ENCODE measurements at regions not wholly inside any gene's neighbourhood (a gene's known extent, or its start where the extent isn't known, plus 50 kb on each side); places are given as distances from the start of the nearest gene placed in this dataset.

- H3K9me3 Mint-ChIP-seq (ENCODE audit: unreplicated experiment), result no peaks in the 10 kb centered on the region
- no peak overlapping the region for H3K4me3 Mint-ChIP-seq (ENCODE audit: unreplicated experiment)
- no peak for TF ChIP-seq CTCF (IDR thresholded peaks at IDR 0.05; ENCODE audit: unreplicated experiment)
- no peaks in the 10 kb centered on the region for H3K4me1 Mint-ChIP-seq (ENCODE audit: unreplicated experiment)
- no peaks in the 10 kb centered on the region for H3K36me3 Mint-ChIP-seq (ENCODE audit: low read depth, unreplicated experiment)
- H3K27me3 Mint-ChIP-seq (ENCODE audit: unreplicated experiment), result no peaks in the 10 kb centered on the region
- H3K27ac Mint-ChIP-seq (ENCODE audit: unreplicated experiment), result no peak overlapping the region
- DNase-seq (ENCODE audit: low spot score), result no peak
These were observed 413.4 kb downstream of the BCAT1 start for GRCh38 chr12:24535334-24536069.

DNA sequence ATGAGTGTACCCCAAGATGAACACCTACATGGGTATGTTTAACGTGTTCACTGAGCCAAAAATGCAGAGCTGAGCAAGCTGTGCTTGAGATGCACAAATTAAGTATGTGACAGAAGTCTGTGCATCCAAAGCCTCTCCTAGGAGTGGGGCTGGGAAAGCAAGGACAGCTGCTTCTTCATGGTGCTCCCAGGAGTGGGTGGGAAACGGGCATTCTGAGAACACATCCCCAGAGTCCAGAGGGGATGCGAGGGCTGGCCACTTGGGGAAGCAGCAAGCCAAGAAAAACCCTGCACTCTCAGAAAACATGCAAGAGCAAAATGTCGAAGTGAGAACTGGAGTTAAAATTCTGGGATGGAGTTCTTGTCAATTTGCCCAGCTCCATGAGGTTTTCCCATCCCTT, 414.3 kb downstream of the BCAT1 start:
- Mint-ChIP-seq H3K4me1 (ENCODE audit: unreplicated experiment) (no peaks in the 10 kb centered on the region), H3K4me3 (ENCODE audit: unreplicated experiment) (no peak overlapping the region), H3K27me3 (ENCODE audit: unreplicated experiment) (no peaks in the 10 kb centered on the region), H3K36me3 (ENCODE audit: low read depth, unreplicated experiment) (no peaks in the 10 kb centered on the region), H3K27ac (ENCODE audit: unreplicated experiment) (no peak overlapping the region), H3K9me3 (ENCODE audit: unreplicated experiment) (no peaks in the 10 kb centered on the region)
- no peak for TF ChIP-seq CTCF (IDR thresholded peaks at IDR 0.05; ENCODE audit: unreplicated experiment)
- DNase-seq (ENCODE audit: low spot score), result no peak

DNA sequence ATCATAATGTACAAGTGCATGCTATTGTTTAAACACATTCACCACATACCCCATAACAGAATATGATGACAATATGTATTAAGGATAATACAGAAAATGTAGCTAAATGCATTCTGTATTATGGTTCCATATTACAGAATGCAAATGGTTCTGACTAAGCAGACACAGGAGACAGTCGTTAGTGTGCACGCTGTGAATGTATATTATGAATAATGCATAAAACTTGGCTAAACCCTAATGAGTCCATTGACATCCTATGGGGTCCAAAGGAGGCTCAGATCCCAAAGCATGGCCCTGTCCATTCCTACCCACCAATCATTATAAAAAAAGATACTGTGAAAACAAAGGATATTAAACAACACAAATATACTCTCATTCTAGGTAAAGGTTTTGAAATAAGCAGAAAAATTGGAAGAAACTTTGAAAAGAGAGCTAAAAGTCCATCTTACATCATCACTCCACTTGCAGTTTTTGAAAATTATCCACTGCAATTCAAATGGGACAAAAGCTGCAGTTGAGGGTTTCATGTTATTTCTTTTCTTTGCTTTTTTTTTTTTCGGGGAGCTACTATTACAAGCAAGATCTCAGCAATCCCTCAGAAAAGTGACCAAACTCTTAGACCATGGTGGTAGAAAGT, 415.1 kb downstream of the BCAT1 start:
- Mint-ChIP-seq H3K4me3 (ENCODE audit: unreplicated experiment) (no peak overlapping the region), H3K27ac (ENCODE audit: unreplicated experiment) (no peak overlapping the region), H3K9me3 (ENCODE audit: unreplicated experiment) (no peaks in the 10 kb centered on the region), H3K4me1 (ENCODE audit: unreplicated experiment) (no peaks in the 10 kb centered on the region), H3K27me3 (ENCODE audit: unreplicated experiment) (no peaks in the 10 kb centered on the region), H3K36me3 (ENCODE audit: low read depth, unreplicated experiment) (no peaks in the 10 kb centered on the region)
- DNase-seq (ENCODE audit: low spot score), result no peak
- no peak for TF ChIP-seq CTCF (IDR thresholded peaks at IDR 0.05; ENCODE audit: unreplicated experiment)

- H3K4me3 Mint-ChIP-seq (ENCODE audit: unreplicated experiment), result no peak overlapping the region
- TF ChIP-seq CTCF (IDR thresholded peaks at IDR 0.05; ENCODE audit: unreplicated experiment), result no peak
- no peaks in the 10 kb centered on the region for H3K36me3 Mint-ChIP-seq (ENCODE audit: low read depth, unreplicated experiment)
- H3K4me1 Mint-ChIP-seq (ENCODE audit: unreplicated experiment), result no peaks in the 10 kb centered on the region
- H3K9me3 Mint-ChIP-seq (ENCODE audit: unreplicated experiment), result no peaks in the 10 kb centered on the region
- no peak overlapping the region for H3K27ac Mint-ChIP-seq (ENCODE audit: unreplicated experiment)
- H3K27me3 Mint-ChIP-seq (ENCODE audit: unreplicated experiment), result no peaks in the 10 kb centered on the region
- DNase-seq (ENCODE audit: low spot score), result no peak
These were observed 418.2 kb downstream of the BCAT1 start for GRCh38 chr12:24530689-24531088.

DNA sequence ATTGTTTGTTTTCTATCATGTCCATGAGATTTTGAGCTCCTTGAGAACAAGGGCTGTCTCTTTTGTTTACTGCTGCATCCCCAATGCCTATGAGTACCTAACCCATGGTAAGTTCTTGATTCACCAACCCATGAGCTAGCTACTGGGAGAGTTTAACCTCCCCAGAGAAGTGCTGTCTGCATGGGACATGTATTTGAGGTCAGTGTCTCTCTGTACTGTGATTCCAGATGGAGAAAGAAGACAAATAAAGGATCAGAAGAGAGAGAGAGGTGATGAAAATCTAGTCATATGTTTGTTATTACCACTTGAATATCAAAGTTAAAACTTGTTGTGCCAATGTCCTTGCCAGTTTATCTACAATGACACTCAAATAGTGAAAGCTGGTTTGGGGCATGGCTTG, 421.8 kb downstream of the BCAT1 start:
- no peak for DNase-seq (ENCODE audit: low spot score)
- Mint-ChIP-seq H3K9me3 (ENCODE audit: unreplicated experiment) (no peaks in the 10 kb centered on the region), H3K36me3 (ENCODE audit: low read depth, unreplicated experiment) (no peaks in the 10 kb centered on the region), H3K27me3 (ENCODE audit: unreplicated experiment) (no peaks in the 10 kb centered on the region), H3K4me3 (ENCODE audit: unreplicated experiment) (no peak overlapping the region), H3K4me1 (ENCODE audit: unreplicated experiment) (no peaks in the 10 kb centered on the region), H3K27ac (ENCODE audit: unreplicated experiment) (no peak overlapping the region)
- TF ChIP-seq CTCF (IDR thresholded peaks at IDR 0.05; ENCODE audit: unreplicated experiment), result no peak

Measured in endothelial cell (in vitro differentiated cells).